ENCODE measurements at regions not wholly inside any gene's neighbourhood (a gene's known extent, or its start where the extent isn't known, plus 50 kb on each side); places are given as distances from the start of the nearest gene placed in this dataset.

DNA sequence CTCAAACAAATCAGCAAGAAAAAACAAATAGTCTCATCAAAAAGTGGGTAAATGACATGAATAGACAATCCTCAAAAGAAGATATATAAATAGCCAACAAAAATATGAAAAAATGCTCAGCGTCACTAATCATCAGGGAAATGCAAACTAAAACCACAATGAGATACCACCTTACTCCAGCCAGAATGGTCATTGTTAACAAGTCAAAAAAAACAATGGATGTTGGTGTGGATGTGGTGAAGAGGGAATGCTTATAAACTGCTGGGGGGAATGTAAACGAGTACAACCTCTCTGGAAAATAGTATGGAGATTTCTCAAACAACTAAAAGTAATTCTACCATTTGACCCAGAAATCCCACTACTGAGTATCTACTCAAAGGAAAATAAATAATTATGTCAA is 239.2 kb upstream of the RFC3 start:
- H3K4me3 ChIP-seq (ENCODE audit: control insufficient read depth, low read depth, low read length): no peak overlapping the region
- no peak for DNase-seq (ENCODE audit: low read depth)
- TF ChIP-seq, protein P1, sequence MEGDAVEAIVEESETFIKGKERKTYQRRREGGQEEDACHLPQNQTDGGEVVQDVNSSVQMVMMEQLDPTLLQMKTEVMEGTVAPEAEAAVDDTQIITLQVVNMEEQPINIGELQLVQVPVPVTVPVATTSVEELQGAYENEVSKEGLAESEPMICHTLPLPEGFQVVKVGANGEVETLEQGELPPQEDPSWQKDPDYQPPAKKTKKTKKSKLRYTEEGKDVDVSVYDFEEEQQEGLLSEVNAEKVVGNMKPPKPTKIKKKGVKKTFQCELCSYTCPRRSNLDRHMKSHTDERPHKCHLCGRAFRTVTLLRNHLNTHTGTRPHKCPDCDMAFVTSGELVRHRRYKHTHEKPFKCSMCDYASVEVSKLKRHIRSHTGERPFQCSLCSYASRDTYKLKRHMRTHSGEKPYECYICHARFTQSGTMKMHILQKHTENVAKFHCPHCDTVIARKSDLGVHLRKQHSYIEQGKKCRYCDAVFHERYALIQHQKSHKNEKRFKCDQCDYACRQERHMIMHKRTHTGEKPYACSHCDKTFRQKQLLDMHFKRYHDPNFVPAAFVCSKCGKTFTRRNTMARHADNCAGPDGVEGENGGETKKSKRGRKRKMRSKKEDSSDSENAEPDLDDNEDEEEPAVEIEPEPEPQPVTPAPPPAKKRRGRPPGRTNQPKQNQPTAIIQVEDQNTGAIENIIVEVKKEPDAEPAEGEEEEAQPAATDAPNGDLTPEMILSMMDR (IDR thresholded peaks at IDR 0.05; ENCODE audit: control insufficient read depth, insufficient read depth, low read depth, low read length, missing control alignments): no peak

DNA sequence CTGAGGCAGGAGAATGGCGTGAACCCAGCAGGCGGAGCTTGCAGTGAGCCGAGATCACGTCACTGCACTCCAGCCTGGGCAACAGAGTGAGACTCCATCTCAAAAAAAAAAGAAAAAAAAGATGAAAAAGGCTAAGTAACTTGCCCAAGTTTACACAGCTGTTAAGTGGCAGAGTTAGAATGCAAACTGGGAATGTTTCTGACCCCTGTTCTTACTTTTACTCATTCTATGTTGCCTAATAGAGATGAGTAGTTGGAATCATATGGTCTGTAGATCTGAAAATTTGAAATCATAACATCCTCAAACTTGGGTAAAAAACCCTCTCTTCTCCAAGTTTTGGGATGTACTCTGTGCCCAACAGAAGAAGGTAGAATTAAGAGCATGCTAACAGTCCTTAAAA is 235.8 kb upstream of the RFC3 start:
- no peak overlapping the region for H3K4me3 ChIP-seq (ENCODE audit: control insufficient read depth, low read depth, low read length)
- DNase-seq (ENCODE audit: low read depth): no peak
- TF ChIP-seq, protein P1 (IDR thresholded peaks at IDR 0.05; ENCODE audit: control insufficient read depth, insufficient read depth, low read depth, low read length, missing control alignments): no peak

DNA sequence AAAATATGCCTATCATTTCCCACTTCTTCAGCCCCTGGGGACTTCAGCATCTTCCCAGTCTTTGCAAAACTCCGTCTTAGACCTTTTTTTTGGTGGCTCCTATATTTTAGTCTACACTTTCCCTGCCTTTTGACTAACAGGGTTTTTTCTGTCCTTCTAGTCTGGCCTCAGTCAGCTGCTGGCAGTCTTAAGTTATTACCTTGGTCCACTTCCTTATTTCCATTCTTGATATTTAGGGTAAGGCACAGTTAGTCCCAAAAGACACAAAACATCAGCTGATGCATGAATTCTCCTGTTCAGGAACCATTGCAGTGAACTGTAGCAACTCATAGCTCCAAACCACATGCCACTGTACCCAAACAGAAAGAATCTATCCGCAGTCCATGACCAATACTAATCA is 234.6 kb upstream of the RFC3 start:
- TF ChIP-seq, protein P1 (IDR thresholded peaks at IDR 0.05; ENCODE audit: control insufficient read depth, insufficient read depth, low read depth, low read length, missing control alignments): no peak
- H3K4me3 ChIP-seq (ENCODE audit: control insufficient read depth, low read depth, low read length): no peak overlapping the region
- DNase-seq (ENCODE audit: low read depth): no peak

DNA sequence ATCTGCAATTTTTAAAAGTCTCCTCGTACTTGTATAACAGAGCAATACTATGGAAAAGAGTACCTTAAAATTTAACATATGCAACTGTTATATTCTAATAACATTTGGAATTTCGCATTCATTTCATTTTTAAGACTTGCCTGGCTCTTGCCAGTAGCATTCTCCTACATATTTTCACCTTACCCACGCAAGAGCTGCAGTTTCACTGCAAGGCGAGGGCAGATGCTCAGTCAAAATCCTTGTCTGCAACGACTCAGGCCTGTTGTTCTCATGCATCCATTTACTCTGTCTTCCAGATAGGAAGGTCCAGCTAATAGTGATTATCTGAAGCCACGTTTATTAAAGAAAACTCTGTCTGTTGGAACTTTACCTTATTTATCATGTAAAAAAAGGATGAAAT is 227.0 kb upstream of the RFC3 start:
- TF ChIP-seq, protein P1 (IDR thresholded peaks at IDR 0.05; ENCODE audit: control insufficient read depth, insufficient read depth, low read depth, low read length, missing control alignments): no peak
- no peak for DNase-seq (ENCODE audit: low read depth)
- H3K4me3 ChIP-seq (ENCODE audit: control insufficient read depth, low read depth, low read length): no peak overlapping the region

DNA sequence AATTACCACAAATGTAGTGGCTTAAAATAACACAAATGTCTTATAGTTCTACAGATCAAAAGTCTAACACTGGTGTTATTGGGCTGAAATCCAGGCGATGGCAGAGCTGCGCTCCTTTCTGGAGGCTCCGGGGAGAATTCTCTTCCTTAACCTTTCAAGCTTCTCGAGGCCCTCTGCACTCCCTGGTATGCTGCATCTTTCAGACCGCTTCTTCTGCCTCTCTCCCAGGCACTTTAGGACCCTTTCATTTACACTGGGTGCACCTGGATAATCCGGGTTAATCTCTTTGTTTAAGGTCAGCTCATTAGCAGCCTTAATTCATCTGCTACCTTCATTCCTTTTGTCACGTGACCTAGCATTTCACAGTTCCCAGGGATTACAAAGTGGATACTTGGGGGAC is 211.3 kb upstream of the RFC3 start:
- no peak for DNase-seq (ENCODE audit: low read depth)
- TF ChIP-seq, protein P1 (IDR thresholded peaks at IDR 0.05; ENCODE audit: control insufficient read depth, insufficient read depth, low read depth, low read length, missing control alignments): peak; percentile 21
- H3K4me3 ChIP-seq (ENCODE audit: control insufficient read depth, low read depth, low read length): no peak overlapping the region

DNA sequence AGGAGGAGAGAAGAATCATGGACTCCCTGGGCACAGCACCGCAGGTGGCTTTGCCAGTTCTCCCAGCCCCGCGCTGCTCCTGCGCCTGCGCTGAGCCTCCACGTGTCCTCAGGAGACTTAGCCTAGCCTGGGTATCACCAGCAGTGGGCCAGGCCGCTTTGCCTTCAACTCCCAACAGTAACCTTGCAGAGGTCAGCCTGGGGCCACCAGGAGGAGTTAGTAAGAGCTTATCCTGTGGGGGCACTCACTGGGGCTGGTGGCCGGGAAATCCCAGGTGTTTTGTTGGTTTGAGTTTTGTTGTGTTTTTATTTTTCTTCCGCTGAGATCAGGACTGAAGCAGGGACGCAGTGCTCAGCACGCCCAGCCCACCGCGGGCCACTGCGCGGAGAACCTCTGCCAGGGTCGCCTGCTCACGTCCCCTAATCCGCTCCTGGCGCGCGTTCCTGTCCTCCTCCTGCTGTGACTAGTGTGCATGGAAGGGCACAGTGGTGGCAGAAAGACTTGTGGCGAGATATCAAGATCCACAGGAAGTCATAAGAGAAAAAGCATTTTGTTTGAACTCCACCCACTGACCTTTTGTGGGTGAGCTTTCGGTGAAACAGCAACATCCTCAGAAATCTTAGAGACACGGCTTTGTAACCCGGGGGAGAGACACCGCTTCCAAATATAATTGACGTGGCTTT is 207.4 kb upstream of the RFC3 start:
- DNase-seq (ENCODE audit: low read depth): no peak
- TF ChIP-seq, protein P1 (IDR thresholded peaks at IDR 0.05; ENCODE audit: control insufficient read depth, insufficient read depth, low read depth, low read length, missing control alignments): no peak
- H3K4me3 ChIP-seq (ENCODE audit: control insufficient read depth, low read depth, low read length): no peak overlapping the region
